GM23338 (cell line): ENCODE measurements at regions not wholly inside any gene's neighbourhood (a gene's known extent, or its start where the extent isn't known, plus 50 kb on each side); places are given as distances from the start of the nearest gene placed in this dataset.

Experiments
- ATAC-seq: fragments of 200-7000 bp; cut with Tn5 transposase; 3 replicates; pipeline ENCODE4 v1.9.1; 2020
- DNase-seq: peaks from one replicate; pipeline ENCODE4 v3.0.0-alpha.2; 2015; ENCODE audit warnings: low spot score
- H2AFZ ChIP-seq: fragments of 200-600 bp; sonication (generic); 2 replicates; pipeline ENCODE4 v1.8.0; 2016; ENCODE audit warnings: antibody characterized with exemption, mild to moderate bottlenecking, moderate library complexity
- H3F3A ChIP-seq: fragments of 200-600 bp; sonication (generic); replicated peaks from 2 replicates; pipeline ENCODE4 v1.8.0; 2017; ENCODE audit warnings: antibody characterized with exemption, mixed run types, low read depth
- H3K27ac ChIP-seq: fragments of 200-600 bp; sonication (generic); 2 replicates; pipeline ENCODE4 v1.6.1; 2016; ENCODE audit warnings: low read depth
- H3K27me3 ChIP-seq: fragments of 200-600 bp; sonication (generic); 2 replicates; pipeline ENCODE4 v1.8.0; 2016; ENCODE audit warnings: mild to moderate bottlenecking, mixed run types, moderate library complexity; ENCODE audit not compliant: insufficient read depth
- H3K36me3 ChIP-seq: fragments of 200-600 bp; sonication (generic); 2 replicates; pipeline ENCODE4 v1.8.0; 2016; ENCODE audit warnings: mild to moderate bottlenecking; ENCODE audit not compliant: insufficient read depth
- H3K4me1 ChIP-seq: fragments of 200-600 bp; sonication (generic); 2 replicates; pipeline ENCODE4 v1.8.0; 2016; ENCODE audit warnings: mild to moderate bottlenecking, moderate library complexity; ENCODE audit not compliant: insufficient read depth
- H3K4me2 ChIP-seq: fragments of 200-600 bp; sonication (generic); 2 replicates; pipeline ENCODE4 v1.7.1; 2017; ENCODE audit warnings: mixed run types
- H3K4me3 ChIP-seq: fragments of 200-600 bp; sonication (generic); 2 replicates; pipeline ENCODE4 v1.6.1; 2016; ENCODE audit warnings: mixed run types
- H3K79me2 ChIP-seq: fragments of 200-600 bp; sonication (generic); replicated peaks from 2 replicates; pipeline ENCODE4 v1.8.0; 2017; ENCODE audit warnings: mild to moderate bottlenecking; ENCODE audit not compliant: insufficient read depth
- H3K9me2 ChIP-seq: fragments of 200-600 bp; sonication (generic); 2 replicates; pipeline ENCODE4 v1.8.0; 2017; ENCODE audit not compliant: insufficient read depth
- H4K20me1 ChIP-seq: fragments of 200-600 bp; sonication (generic); replicated peaks from 2 replicates; pipeline ENCODE4 v1.8.0; 2017; ENCODE audit warnings: mild to moderate bottlenecking; ENCODE audit not compliant: insufficient read depth
- H3K27ac Mint-ChIP-seq: 2 replicates; pipeline ENCODE4 v1.8.0; 2020; ENCODE audit warnings: inconsistent platforms, mild to moderate bottlenecking, moderate library complexity, mixed read lengths
- H3K27me3 Mint-ChIP-seq: 3 replicates; pipeline ENCODE4 v1.8.0; 2022; ENCODE audit warnings: low read depth, mild to moderate bottlenecking, moderate library complexity, mixed read lengths, inconsistent platforms; ENCODE audit not compliant: insufficient read depth, poor library complexity
- H3K36me3 Mint-ChIP-seq: 3 replicates; pipeline ENCODE4 v1.8.0; 2021; ENCODE audit warnings: low read depth, mild to moderate bottlenecking, inconsistent platforms, moderate library complexity, mixed read lengths
- H3K4me1 Mint-ChIP-seq: 3 replicates; pipeline ENCODE4 v1.8.0; 2020; ENCODE audit warnings: mild to moderate bottlenecking, inconsistent platforms, mixed read lengths
- H3K4me3 Mint-ChIP-seq: 3 replicates; pipeline ENCODE4 v1.8.0; 2021; ENCODE audit warnings: moderate library complexity, mild to moderate bottlenecking, inconsistent platforms, mixed read lengths
- H3K9me3 Mint-ChIP-seq: 3 replicates; pipeline ENCODE4 v1.8.0; 2020; ENCODE audit warnings: moderate library complexity, mild to moderate bottlenecking, inconsistent platforms, mixed read lengths
- ETS1 ChIP-seq: IDR thresholded peaks from 2 replicates; pipeline ENCODE4 v1.6.1; 2016; ENCODE audit warnings: antibody characterized with exemption
- EZH2 ChIP-seq: fragments of 200-600 bp; sonication (generic); IDR thresholded peaks from one replicate; pipeline ENCODE4 v1.8.0; 2017; ENCODE audit warnings: antibody characterized with exemption, mild to moderate bottlenecking, low read depth; ENCODE audit not compliant: unreplicated experiment
- EZH2phosphoT487 ChIP-seq: fragments of 200-600 bp; sonication (generic); IDR thresholded peaks from one replicate; pipeline ENCODE4 v1.8.1; 2018; ENCODE audit warnings: antibody characterized with exemption; ENCODE audit not compliant: unreplicated experiment
- JUNB ChIP-seq: IDR thresholded peaks from one replicate; pipeline ENCODE4 v1.6.1; 2016; ENCODE audit warnings: antibody characterized with exemption; ENCODE audit not compliant: unreplicated experiment
- NANOG ChIP-seq: IDR thresholded peaks from 2 replicates; pipeline ENCODE4 v1.6.1; 2016; ENCODE audit warnings: antibody characterized with exemption, borderline replicate concordance
- POLR2AphosphoS5 ChIP-seq: IDR thresholded peaks from 2 replicates; pipeline ENCODE4 v1.6.1; 2016; ENCODE audit warnings: antibody characterized with exemption, low read depth
- REST ChIP-seq: IDR thresholded peaks from one replicate; pipeline ENCODE4 v1.6.1; 2018; ENCODE audit warnings: antibody characterized with exemption; ENCODE audit not compliant: unreplicated experiment
- STAT1 ChIP-seq: IDR thresholded peaks from one replicate; pipeline ENCODE4 v1.6.1; 2016; ENCODE audit warnings: antibody characterized with exemption; ENCODE audit not compliant: unreplicated experiment
- ZNF114 ChIP-seq: fragments of 250-450 bp; sonication (Bioruptor Pico); IDR thresholded peaks from 2 replicates; pipeline ENCODE4 v1.5.0; 2020; ENCODE audit warnings: mild to moderate bottlenecking, moderate library complexity
- ZNF331 ChIP-seq: fragments of 250-450 bp; sonication (Bioruptor Pico); IDR thresholded peaks from 2 replicates; pipeline ENCODE4 v1.5.0; 2020; ENCODE audit warnings: low read depth, mild to moderate bottlenecking, moderate library complexity
- ZNF462 ChIP-seq: fragments of 250-450 bp; sonication (Bioruptor Pico); IDR thresholded peaks from 2 replicates; pipeline ENCODE4 v1.5.0; 2020; ENCODE audit warnings: mild to moderate bottlenecking, moderate library complexity

- peaks cover 30% of the 10 kb centered on the region for H3K4me1 Mint-ChIP-seq
- H3K27me3 Mint-ChIP-seq, result peaks cover 1% of the 10 kb centered on the region
- ATAC-seq (no peak), DNase-seq (no peak)
- H3K27ac Mint-ChIP-seq, result no peak overlapping the region
- no peaks in the 10 kb centered on the region for H3K79me2 ChIP-seq
- no peaks in the 10 kb centered on the region for H3K36me3 Mint-ChIP-seq
- no peaks in the 10 kb centered on the region for H3K9me3 Mint-ChIP-seq
- no peaks in the 10 kb centered on the region for H3F3A ChIP-seq
- H2AFZ ChIP-seq, result no peak overlapping the region
- TF ChIP-seq EZH2 (no peak), ETS1 (no peak), POLR2AphosphoS5 (no peak)
- H3K4me1 ChIP-seq, result peaks cover 12% of the 10 kb centered on the region
- 0 out of 2 replicates have a peak overlapping the region, but pooled peaks have one; percentile 12 for H3K4me2 ChIP-seq
- H3K27ac ChIP-seq, result no peak overlapping the region
- no peaks in the 10 kb centered on the region for H4K20me1 ChIP-seq
- peaks cover 7% of the 10 kb centered on the region; the same call in 1 of the 2 replicates for H3K9me2 ChIP-seq
- H3K4me3 Mint-ChIP-seq, result no peak overlapping the region
- no peaks in the 10 kb centered on the region for H3K36me3 ChIP-seq
- no peak overlapping the region for H3K4me3 ChIP-seq
- no peaks in the 10 kb centered on the region; the same call in 1 of the 2 replicates for H3K27me3 ChIP-seq
These were observed 166.6 kb upstream of the HMGA2 start for GRCh38 chr12:65657635-65658034.

GRCh38 chr12:65658360-65658759, 165.9 kb upstream of the HMGA2 start:
- no peak overlapping the region for H3K27ac ChIP-seq
- no peaks in the 10 kb centered on the region for H3K36me3 ChIP-seq
- H4K20me1 ChIP-seq, result no peaks in the 10 kb centered on the region
- H3F3A ChIP-seq, result no peaks in the 10 kb centered on the region
- no peaks in the 10 kb centered on the region for H3K79me2 ChIP-seq
- no peak overlapping the region for H3K4me2 ChIP-seq
- ATAC-seq, result no peak
- Mint-ChIP-seq H3K4me1 (peaks cover 29% of the 10 kb centered on the region), H3K27ac (no peak overlapping the region), H3K27me3 (peaks cover 1% of the 10 kb centered on the region), H3K9me3 (no peaks in the 10 kb centered on the region), H3K4me3 (no peak overlapping the region), H3K36me3 (no peaks in the 10 kb centered on the region)
- no peaks in the 10 kb centered on the region; the same call in 1 of the 2 replicates for H3K27me3 ChIP-seq
- H2AFZ ChIP-seq, result no peak overlapping the region
- H3K4me3 ChIP-seq, result no peak overlapping the region
- peaks cover 7% of the 10 kb centered on the region; the same call in 1 of the 2 replicates for H3K9me2 ChIP-seq
- H3K4me1 ChIP-seq, result peaks cover 10% of the 10 kb centered on the region
- no peak for DNase-seq
- TF ChIP-seq NANOG (no peak), STAT1 (no peak), ZNF462 (CRISPR knock-in tag) (no peak), REST (no peak), EZH2phosphoT487 (no peak), ZNF114 (CRISPR knock-in tag) (no peak), ZNF331 (no peak), JUNB (no peak), ETS1 (no peak)
